ENCODE measurements at regions not wholly inside any gene's neighbourhood (a gene's known extent, or its start where the extent isn't known, plus 50 kb on each side); places are given as distances from the start of the nearest gene placed in this dataset.

- no TSS peak for BruUV-seq (replicated peaks)
- Histone ChIP-seq H3K4me1 (replicated peaks in 1 of 2; ENCODE audit: control insufficient read depth in 2 of 2, insufficient read depth in 2 of 2, low read length in 2 of 2) (no peaks in the 10 kb centered on the region), H2AFZ (ENCODE audit: low read depth, low read length) (no peak overlapping the region), H3K4me2 (ENCODE audit: insufficient read depth, low read length) (no peak overlapping the region), H3K79me2 (ENCODE audit: control insufficient read depth, insufficient read depth, low read length) (no peaks in the 10 kb centered on the region), H3K4me3 (no peak overlapping the region), H4K20me1 (replicated peaks; ENCODE audit: control insufficient read depth, insufficient read depth, low read length) (no peaks in the 10 kb centered on the region), H3K9ac (ENCODE audit: insufficient read depth in 1 of 2, low read depth in 2 of 2, low read length in 2 of 2) (no peak overlapping the region), H3K36me3 (ENCODE audit: control insufficient read depth, insufficient read depth, low read length) (no peaks in the 10 kb centered on the region), H3K9me1 (ENCODE audit: control insufficient read depth, insufficient read depth, low read length) (no peaks in the 10 kb centered on the region), H3K9me3 (replicated peaks; ENCODE audit: control insufficient read depth, insufficient read depth, low read depth, low read length) (no peaks in the 10 kb centered on the region), H3K27ac (ENCODE audit: extremely low read depth, low read depth, low read length) (no peak overlapping the region), H3K27me3 (ENCODE audit: control insufficient read depth in 2 of 2, insufficient read depth in 2 of 2, low read length in 2 of 2) (no peaks in the 10 kb centered on the region)
- CTCF ChIA-PET (ENCODE audit: low intra/inter-chr PET ratio) = interaction anchor here (0.9 to 1.3 kb wide), 3 partner anchors 63 to 1338 kb away, joined by 3 to 4 read pairs (median 4); no protein-coding TSS in a partner anchor
- FAIRE-seq = peak; percentile 87
- intact Hi-C loops (cut with micrococcal nuclease) (loop anchor here (1.0 to 5.0 kb wide), 4 partner anchors 63 to 394 kb away; no protein-coding TSS in a partner anchor), in situ Hi-C loops (cut with MboI) (no loop called here)
- peak; percentile 91 for ATAC-seq
- 19% methylated on average over 4 of the region's 4 CpGs for WGBS (ENCODE audit: insufficient coverage, low coverage, missing lambda C conversion rate)
- POLR2A ChIA-PET = no interaction called here
- DNase-seq (ENCODE audit: extremely low read depth in 1 of 4, low spot score in 3 of 4) = peak; percentile 41 to 63 (median 50)
- TF ChIP-seq KAT7 (CRISPR knock-in tag; IDR thresholded peaks at IDR 0.05; ENCODE audit: borderline replicate concordance) (no peak), SRF (CRISPR knock-in tag; IDR thresholded peaks at IDR 0.05) (peak; percentile 90 to 99), PHF8 (IDR thresholded peaks at IDR 0.05; ENCODE audit: borderline replicate concordance, low read length) (no peak), NFXL1 (CRISPR knock-in tag; IDR thresholded peaks at IDR 0.05) (no peak), ZFP36 (IDR thresholded peaks at IDR 0.05; ENCODE audit: low read depth, low read length, partially characterized antibody) (peak; percentile 51), TFAP4 (CRISPR knock-in tag; IDR thresholded peaks at IDR 0.05; ENCODE audit: borderline replicate concordance) (no peak), PTRF (tag; IDR thresholded peaks at IDR 0.05) (no peak), FOXO4 (CRISPR knock-in tag; IDR thresholded peaks at IDR 0.05) (no peak), NONO (IDR thresholded peaks at IDR 0.05; ENCODE audit: low read depth in 2 of 2, low read length in 1 of 2) (no peak), REST (IDR thresholded peaks at IDR 0.05; ENCODE audit: borderline replicate concordance) (peak; percentile 35; the same call in 1 of the 2 replicates), REST (CRISPR knock-in tag; IDR thresholded peaks at IDR 0.05; ENCODE audit: low read depth) (no peak)
Observed at GRCh38 chr3:187616307-187616972, 53.8 kb downstream of the SST start.

Measured in K562 (cell line).